Nephron progenitor cell (in vitro differentiated cells): ENCODE measurements at regions not wholly inside any gene's neighbourhood (a gene's known extent, or its start where the extent isn't known, plus 50 kb on each side); places are given as distances from the start of the nearest gene placed in this dataset.
A peak's percentile ranks its signal among the peaks of the same experiment; 100 is the strongest.

Experiments used
- DNase-seq: peaks from one replicate; pipeline ENCODE4 v3.0.0; 2021
- H3K27ac Mint-ChIP-seq: 2 replicates; pipeline ENCODE4 v1.8.0; 2021; ENCODE audit warnings: mild to moderate bottlenecking, moderate library complexity, mixed read lengths
- H3K27me3 Mint-ChIP-seq: 2 replicates; pipeline ENCODE4 v1.8.0; 2021; ENCODE audit warnings: mild to moderate bottlenecking, low read depth, mixed read lengths; ENCODE audit not compliant: poor library complexity
- H3K36me3 Mint-ChIP-seq: 2 replicates; pipeline ENCODE4 v1.8.0; 2021; ENCODE audit warnings: low read depth, mixed read lengths
- H3K4me1 Mint-ChIP-seq: 2 replicates; pipeline ENCODE4 v1.8.0; 2021; ENCODE audit warnings: mixed read lengths
- H3K4me3 Mint-ChIP-seq: 2 replicates; pipeline ENCODE4 v1.8.0; 2021; ENCODE audit warnings: mild to moderate bottlenecking, moderate library complexity, mixed read lengths
- H3K9me3 Mint-ChIP-seq: 2 replicates; pipeline ENCODE4 v1.8.0; 2021; ENCODE audit warnings: mild to moderate bottlenecking, moderate library complexity, mixed read lengths
- CTCF ChIP-seq: fragments of 200-600 bp; sonication (generic); IDR thresholded peaks from 2 replicates; pipeline ENCODE4 v1.5.0; 2021; ENCODE audit warnings: antibody characterized with exemption

- H3K27me3 Mint-ChIP-seq = peaks cover 5% of the 10 kb centered on the region
- peaks cover 51% of the 10 kb centered on the region for H3K4me1 Mint-ChIP-seq
- no peak overlapping the region for H3K27ac Mint-ChIP-seq
- DNase-seq = no peak
- no peak overlapping the region for H3K4me3 Mint-ChIP-seq
- no peak for TF ChIP-seq CTCF
- no peaks in the 10 kb centered on the region for H3K9me3 Mint-ChIP-seq
- no peaks in the 10 kb centered on the region for H3K36me3 Mint-ChIP-seq
These were observed 185.3 kb upstream of the IER5L start for GRCh38 chr9:129363216-129363873.

- H3K4me1 Mint-ChIP-seq = peaks cover 51% of the 10 kb centered on the region
- no peaks in the 10 kb centered on the region for H3K9me3 Mint-ChIP-seq
- DNase-seq = no peak
- peaks cover 5% of the 10 kb centered on the region for H3K27me3 Mint-ChIP-seq
- no peak overlapping the region for H3K4me3 Mint-ChIP-seq
- no peaks in the 10 kb centered on the region for H3K36me3 Mint-ChIP-seq
- no peak for TF ChIP-seq CTCF
- H3K27ac Mint-ChIP-seq = peak overlapping the region; percentile 88
These were observed 184.4 kb upstream of the IER5L start for GRCh38 chr9:129362287-129363000.

- H3K4me1 Mint-ChIP-seq = peaks cover 49% of the 10 kb centered on the region
- TF ChIP-seq CTCF = no peak
- H3K9me3 Mint-ChIP-seq = no peaks in the 10 kb centered on the region
- H3K27me3 Mint-ChIP-seq = peaks cover 5% of the 10 kb centered on the region
- no peak overlapping the region for H3K4me3 Mint-ChIP-seq
- H3K36me3 Mint-ChIP-seq = no peaks in the 10 kb centered on the region
- no peak for DNase-seq
- peak overlapping the region; percentile 29 for H3K27ac Mint-ChIP-seq
These were observed 183.1 kb upstream of the IER5L start for GRCh38 chr9:129361196-129361595.

GRCh38 chr9:129359916-129360536 lies 182.0 kb upstream of the IER5L start:
- Mint-ChIP-seq H3K27ac (no peak overlapping the region), H3K27me3 (peaks cover 8% of the 10 kb centered on the region), H3K36me3 (peaks cover 4% of the 10 kb centered on the region), H3K9me3 (peaks cover 9% of the 10 kb centered on the region), H3K4me3 (no peak overlapping the region), H3K4me1 (peaks cover 41% of the 10 kb centered on the region)
- DNase-seq = no peak
- no peak for TF ChIP-seq CTCF

- H3K9me3 Mint-ChIP-seq = peaks cover 12% of the 10 kb centered on the region
- H3K27ac Mint-ChIP-seq = no peak overlapping the region
These were observed 181.2 kb upstream of the IER5L start for GRCh38 chr9:129359162-129359811.

More at GRCh38 chr9:129359162-129359811, 181.2 kb upstream of the IER5L start:
- DNase-seq = no peak
- peaks cover 35% of the 10 kb centered on the region for H3K4me1 Mint-ChIP-seq
- peaks cover 4% of the 10 kb centered on the region for H3K36me3 Mint-ChIP-seq
- no peak for TF ChIP-seq CTCF
- H3K4me3 Mint-ChIP-seq = no peak overlapping the region
- H3K27me3 Mint-ChIP-seq = peaks cover 5% of the 10 kb centered on the region
